HG02852 (cell line): ENCODE measurements at regions not wholly inside any gene's neighbourhood (a gene's known extent, or its start where the extent isn't known, plus 50 kb on each side); places are given as distances from the start of the nearest gene placed in this dataset.
"Not testable (repeated sequence)": the region's sequence is repeated elsewhere in the genome, so short reads cannot be mapped to it uniquely, and the experiment has no call there.

ENCODE experiments used
- ATAC-seq: cut with Tn5 transposase; IDR thresholded peaks from one replicate; pipeline ENCODE4 v1.9.1; 2021; ENCODE audit warnings: mild to moderate bottlenecking, moderate library complexity; ENCODE audit not compliant: unreplicated experiment

DNA sequence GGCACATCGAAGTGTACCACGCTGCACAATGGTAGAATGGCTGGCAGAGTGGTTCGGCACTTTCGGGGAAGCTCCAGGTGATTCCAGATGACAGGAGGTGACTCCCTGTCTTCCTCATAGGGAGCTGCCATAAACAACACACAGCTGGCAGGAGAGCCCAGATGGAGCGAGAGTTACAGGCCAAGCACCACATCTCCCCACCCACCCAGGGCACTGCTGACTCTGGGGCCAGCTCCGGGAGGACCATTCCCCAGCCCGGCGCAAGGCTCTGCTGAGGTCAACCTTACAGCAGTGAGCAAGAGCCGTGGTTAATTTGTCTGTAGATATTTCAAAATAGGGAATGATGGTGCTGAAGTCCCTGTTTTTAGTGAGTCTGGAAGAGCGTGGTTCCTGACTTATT, 78.8 kb upstream of the HMGXB4 start:
- ATAC-seq: no peak

DNA sequence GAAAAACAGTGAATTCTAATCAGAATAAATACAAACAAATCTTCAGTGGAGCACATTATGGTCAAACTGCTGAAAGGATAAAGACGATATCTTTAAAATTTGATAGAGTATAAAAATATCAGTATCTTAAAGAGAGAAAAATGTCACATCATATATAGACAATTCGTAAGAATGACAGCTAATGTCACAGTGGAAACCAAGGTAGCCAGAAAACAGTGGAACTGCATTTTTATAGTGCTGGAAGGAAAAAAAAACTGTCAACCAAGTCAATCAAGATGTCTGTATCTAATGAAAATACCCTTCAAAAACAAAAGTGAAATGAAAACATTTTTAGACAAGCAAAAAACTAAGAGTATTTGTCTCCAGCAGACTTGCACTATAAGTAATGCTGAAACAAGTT, 73.4 kb upstream of the HMGXB4 start:
- ATAC-seq: no peak

DNA sequence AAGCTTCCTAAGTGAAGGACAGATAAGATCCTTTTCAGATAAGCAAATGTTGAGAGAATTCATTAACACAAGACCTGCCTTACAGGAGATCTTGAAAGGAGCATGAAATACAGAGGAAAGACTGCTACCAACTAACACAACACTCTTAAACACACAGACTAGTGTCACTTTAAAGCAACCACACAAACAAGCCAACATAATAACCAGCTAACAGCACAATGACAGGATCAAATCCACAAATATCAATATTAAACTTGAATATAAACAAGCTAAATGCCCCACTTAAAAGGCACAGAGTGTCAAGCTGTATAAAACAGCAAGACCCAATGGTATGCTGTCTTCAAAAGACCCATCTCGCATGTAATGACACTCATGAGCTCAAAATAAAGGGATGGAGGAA, 70.8 kb upstream of the HMGXB4 start:
- ATAC-seq: no peak

DNA sequence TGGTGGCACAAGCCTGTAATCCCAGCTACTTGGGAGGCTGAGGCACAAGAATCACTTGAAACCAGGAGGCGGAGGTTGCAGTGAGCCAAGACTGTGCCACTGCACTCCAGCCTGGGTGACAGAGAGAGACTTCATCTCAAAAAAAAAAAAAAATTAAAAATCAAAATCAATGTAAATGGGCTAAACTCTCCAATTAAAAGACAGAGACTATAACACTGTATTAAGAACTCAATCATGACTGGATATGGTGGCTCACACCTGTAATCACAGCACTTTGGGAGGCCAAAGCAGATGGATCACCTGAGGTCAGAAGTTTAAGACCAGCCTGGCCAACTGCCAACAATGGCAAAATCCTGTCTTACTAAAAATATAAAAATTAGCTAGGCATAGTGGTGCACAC, 68.4 kb upstream of the HMGXB4 start:
- not testable (repeated sequence) for ATAC-seq

DNA sequence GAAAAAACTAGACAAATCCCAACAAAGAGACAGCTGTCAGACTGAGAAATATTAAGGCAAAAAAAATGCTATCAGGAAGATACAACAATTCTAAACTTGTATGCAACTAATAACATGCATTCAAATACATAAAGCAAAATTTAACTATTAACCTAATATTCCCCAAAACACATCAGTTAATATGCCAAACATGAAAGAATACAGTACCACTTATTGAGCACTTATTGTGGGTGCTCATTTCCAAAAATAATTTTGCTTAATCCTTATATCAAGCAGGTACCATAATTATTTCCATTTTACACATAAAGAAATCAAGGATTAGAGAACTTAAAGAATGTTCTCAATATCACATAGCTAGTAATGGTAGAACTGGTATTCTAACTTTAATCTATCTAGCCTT, 67.7 kb upstream of the HMGXB4 start:
- no peak for ATAC-seq

DNA sequence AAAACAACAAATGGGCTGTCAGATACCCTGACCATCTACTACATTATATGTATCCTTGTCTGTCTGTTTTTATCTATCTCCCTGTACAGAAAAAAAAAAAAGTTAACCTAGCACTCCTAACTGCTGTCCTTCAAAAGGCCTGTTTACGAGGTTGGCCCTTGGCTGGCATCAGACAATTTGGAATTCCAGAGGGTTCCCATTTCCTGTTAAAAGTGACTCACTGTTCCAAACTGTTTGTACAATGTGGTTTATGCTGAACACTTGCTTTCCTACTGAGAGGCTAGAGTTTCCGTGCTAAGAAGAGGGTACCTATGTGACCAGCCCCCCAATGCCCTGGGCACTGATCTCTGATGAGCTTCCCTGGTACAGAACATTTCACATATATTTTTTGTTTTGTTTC, 65.9 kb upstream of the HMGXB4 start:
- ATAC-seq: no peak

DNA sequence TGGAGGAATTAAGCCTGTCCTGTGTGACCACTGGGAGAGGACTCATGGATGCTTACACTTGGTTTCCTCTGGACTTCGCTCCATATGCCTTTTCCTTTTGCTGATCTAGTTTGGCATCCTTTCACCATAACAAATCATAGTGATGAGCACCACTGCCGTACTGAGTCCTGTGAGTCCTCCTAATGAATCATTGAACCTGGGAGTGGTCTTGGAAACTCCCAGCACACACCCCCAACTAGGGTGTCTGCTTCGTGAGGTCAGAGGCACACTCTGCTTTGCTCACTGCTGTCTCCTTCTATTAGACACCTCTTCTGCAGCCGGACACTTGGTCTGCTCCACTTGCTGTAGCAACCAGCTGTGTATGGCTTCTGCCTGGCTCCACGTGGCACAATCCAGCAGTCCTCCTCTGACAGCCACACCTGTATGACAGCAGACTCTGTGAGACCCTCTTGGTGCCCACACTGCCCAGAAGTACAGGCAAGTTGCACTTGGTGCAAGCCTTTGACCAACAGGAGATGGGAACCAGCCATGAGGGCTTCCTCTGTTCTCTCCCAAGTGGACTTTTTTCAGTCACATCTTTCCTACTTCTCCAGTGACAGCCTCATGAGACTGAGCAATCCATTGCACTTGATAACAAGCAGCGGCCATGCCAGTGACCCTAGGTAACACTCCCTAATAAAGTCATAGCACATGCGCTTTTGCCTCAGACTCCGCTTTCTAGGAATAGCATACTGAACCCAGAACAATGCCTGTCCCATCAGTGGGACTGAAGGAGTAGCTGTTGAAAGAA, 65.0 kb upstream of the HMGXB4 start:
- no peak for ATAC-seq

DNA sequence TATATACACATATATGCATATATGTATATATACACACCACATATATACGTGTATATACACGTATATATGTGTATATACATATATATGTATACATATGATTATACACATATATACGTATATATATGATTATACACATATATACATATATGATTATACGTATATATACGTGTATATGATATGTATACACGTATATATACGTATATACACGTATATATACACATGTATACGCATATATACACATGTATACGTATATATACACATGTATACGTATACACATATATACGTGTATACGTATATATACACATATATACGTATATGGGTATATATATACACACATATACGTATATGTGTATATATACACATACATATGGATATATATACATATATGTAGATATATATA, 62.1 kb upstream of the HMGXB4 start:
- no peak for ATAC-seq

DNA sequence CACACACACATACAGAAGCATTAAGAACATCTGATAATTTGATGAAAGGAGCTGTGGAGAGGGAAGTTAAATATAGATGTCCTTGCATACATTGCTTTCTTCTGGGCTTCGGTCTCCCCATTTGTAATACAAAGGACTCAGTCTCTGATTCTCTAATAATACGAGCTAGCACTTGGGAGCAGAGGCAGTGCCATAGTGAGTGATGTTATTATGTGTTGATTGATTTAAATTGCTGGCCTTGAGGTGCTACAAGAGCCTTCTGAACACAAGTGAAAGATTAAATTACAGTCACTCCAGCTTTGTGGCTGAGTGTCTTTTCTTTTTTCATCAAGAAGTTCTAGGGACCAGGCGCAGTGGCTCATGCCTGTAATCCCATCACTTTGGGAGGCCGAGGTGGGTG, 61.5 kb upstream of the HMGXB4 start:
- no peak for ATAC-seq

DNA sequence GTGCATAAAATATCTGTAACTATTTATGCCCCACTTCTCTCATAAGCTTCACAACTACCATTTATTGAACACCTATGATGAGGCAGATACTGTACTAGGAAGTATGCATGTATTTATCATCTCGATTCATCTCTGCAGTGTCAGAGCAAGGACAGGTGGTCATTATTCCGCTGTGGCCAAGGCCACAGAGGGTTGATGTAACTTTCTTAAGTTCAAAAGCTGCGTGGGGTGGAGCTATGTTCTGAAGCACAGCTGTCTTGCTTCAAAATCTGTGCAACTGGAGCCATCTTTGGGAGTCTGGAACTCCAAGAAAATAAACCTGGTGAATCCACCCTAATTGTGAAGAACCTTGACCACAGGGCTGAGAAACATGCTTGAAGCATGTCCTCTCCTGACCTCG, 60.2 kb upstream of the HMGXB4 start:
- ATAC-seq: no peak

DNA sequence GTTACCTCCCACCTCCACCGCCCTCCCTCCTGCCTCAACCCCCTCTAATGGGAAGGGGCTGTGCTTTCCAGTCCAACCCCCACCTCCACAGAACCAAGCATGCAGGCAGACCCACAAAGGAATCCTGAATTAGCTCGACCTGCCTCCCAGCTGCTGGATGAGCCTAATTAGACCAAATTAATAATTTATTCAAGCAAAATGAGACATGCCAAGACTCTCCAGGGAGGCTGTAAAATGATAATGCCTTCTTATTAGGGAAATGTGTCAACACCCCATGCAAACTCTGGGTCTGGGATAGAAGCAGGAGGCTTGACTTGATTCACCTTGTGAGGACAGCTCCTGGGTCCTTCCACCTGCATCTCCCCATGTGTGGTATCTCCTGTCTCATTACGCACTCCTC, 59.4 kb upstream of the HMGXB4 start:
- ATAC-seq: no peak

DNA sequence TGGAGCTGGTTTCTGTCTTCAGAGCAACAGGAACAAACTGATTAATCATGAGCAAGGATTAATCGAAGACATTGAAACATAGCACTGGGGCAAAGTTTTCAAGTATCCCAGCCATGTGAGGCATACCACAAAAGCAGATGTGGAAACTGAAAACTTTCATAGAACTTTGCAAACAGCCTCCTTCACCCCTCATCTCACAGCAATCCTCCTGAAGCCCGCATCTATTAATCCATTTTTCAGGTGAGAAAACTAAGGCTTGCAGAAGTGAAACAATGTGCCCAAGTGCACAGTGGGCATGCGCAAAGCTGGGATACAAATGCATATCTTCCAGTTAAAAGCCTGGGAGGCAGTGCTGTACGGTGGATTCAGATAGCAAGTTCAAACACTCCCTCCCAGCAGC, 58.6 kb upstream of the HMGXB4 start:
- ATAC-seq: no peak

DNA sequence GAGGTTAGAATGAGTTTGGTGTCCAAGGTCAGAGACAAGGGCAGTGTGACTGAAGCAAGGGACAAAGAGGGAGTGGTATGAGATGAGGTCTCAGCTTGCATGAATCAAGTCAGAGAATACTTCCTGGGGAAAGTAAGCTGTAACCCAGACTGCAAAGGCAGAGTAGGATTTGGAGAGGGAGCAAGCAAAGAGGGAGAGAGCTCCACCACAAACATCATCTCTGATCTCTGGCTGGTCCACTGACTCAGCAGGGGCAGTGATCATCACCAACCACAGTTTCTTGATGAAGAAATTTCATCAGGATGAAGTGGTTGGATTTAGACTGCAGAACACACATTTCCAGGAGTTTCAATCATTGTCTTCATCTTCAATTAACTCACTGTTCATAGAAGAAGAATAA, 54.9 kb upstream of the HMGXB4 start:
- ATAC-seq: no peak

DNA sequence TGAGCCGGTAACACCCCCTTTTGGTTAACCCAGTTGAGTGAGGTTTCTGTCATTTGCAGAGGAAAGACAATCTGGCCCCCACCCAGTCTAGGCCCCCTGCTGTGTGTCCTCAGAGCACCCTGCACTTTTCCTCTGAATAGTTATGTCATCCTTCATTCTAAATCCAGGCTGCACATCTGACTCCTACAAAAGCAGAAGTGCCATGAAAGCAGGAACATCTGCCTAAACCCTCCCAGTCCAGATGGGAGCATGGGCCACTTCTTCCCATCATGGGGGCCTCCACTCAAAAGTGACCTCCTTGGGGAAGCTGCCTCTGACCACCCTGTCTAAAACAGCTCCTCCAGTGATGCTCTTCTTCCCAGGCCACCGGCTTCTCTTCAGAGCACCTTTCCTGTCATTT, 53.7 kb upstream of the HMGXB4 start:
- no peak for ATAC-seq

DNA sequence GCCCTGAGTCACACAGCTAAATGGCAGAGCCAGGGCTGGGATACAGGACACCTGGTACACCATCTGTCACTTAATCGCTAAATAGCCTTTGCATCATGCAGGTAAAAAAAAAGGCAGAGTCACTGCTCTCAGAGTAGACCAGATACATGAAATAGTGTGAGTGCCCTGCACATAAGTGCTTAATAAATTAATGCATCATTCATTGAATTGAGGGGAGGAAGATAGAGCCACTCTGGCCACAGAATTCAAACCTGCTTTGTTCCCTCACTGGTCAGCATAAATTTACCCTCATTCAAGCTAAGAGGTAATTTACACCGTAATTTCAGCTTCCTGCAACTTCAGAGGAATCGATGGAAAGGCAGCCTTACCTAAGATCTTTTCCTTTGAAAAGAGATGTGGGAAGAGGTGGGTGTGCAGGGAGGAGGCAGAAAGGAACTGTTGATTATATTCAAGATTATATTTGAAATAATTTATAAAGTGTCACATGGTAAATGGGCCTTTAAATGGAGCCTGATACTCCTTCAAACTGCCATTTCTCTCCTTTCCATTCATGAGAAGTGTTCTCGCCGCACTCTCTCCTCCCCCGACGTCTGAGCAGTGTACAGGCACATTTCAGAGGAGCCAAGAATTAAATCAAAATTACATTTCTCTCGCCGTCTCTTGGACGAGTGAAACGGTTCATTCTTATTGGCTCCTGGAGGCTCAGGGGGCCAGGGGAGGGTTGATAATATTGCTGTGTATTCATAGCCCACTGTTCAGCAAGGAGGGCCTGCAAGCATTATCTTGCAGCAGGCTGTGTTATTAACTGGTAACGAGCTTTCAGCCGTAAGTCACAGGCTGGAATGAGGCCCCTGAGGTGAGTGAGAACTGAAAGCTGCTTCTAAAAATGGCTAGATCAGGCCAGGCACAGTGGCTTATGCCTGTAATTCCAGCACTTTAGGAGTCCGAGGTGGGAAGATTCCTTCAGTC, 52.2 kb upstream of the HMGXB4 start:
- no peak for ATAC-seq

DNA sequence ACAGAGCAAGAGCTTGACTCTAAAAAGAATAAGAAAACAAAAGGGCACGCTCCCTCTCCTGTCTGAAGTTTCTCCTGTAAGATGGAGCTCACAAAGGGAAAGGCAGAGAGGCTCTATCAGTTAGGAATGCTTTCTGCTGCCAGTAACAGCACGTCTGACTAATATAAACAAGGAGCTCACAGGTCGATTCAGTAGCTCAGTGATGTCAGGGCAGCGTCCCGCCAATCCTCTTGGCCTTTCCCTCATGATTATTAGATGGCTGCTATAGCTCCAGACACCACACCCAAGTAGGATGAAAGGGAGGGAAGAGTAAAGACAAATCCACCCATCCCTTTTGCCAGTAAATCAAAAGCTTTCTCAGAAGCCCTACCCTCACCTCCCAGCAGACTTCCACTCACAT, 51.3 kb upstream of the HMGXB4 start:
- no peak for ATAC-seq

DNA sequence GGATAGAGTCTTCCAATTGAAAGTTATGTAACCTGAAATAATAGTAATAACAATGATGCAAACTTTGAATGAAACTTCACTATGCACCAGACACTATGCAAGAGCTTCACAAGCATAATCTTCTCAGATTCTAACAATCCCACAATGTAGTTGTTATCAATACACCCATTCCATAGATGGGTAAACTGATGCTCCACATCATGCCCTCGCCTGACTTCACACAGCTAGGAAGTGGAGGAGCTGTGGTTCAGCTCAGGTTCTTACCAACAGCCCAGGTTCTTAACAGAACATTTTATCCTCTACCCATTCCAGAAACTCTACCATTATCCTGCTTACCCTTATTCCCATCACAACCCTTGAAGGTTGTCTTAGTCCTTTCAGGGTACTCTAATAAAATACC, 50.4 kb upstream of the HMGXB4 start:
- ATAC-seq: no peak
